ENCODE measurements at regions not wholly inside any gene's neighbourhood (a gene's known extent, or its start where the extent isn't known, plus 50 kb on each side); places are given as distances from the start of the nearest gene placed in this dataset.

GRCh38 chr20:7214081-7214740 lies 446.7 kb downstream of the BMP2 start:
- TF ChIP-seq CTCF (CRISPR knock-in tag; IDR thresholded peaks at IDR 0.05) = no peak
- no peak for TF ChIP-seq MEIS1 (CRISPR knock-in tag; IDR thresholded peaks at IDR 0.05; ENCODE audit: borderline replicate concordance)
